ENCODE measurements at regions not wholly inside any gene's neighbourhood (a gene's known extent, or its start where the extent isn't known, plus 50 kb on each side); places are given as distances from the start of the nearest gene placed in this dataset.

GRCh38 chr5:89950234-89950633 is 459.3 kb downstream of the CETN3 start:
- DNase-seq (no peak), ATAC-seq (ENCODE audit: insufficient read depth, low FRiP score) (no peak)
- TF ChIP-seq CTCF (IDR thresholded peaks at IDR 0.05; ENCODE audit: control extremely low read depth, extremely low read depth): no peak
- no peak overlapping the region for H3K9ac ChIP-seq (ENCODE audit: insufficient read depth in 1 of 2, low read length in 2 of 2)
- H3K27me3 ChIP-seq (ENCODE audit: control insufficient read depth in 3 of 3, insufficient read depth in 3 of 3, low read length in 2 of 3): no peaks in the 10 kb centered on the region
- H3K4me1 ChIP-seq (ENCODE audit: control insufficient read depth in 5 of 5, insufficient read depth in 5 of 5, low read length in 5 of 5): peaks cover 0 to 3% (median 0%) of the 10 kb centered on the region in 5 donors
- no peaks in the 10 kb centered on the region for H3K36me3 ChIP-seq (ENCODE audit: control insufficient read depth in 4 of 4, insufficient read depth in 4 of 4, low read length in 4 of 4)
- H3K27ac ChIP-seq (ENCODE audit: low read depth in 1 of 2, low read length in 1 of 2): no peak overlapping the region
- no peaks in the 10 kb centered on the region for H3K9me3 ChIP-seq (ENCODE audit: control insufficient read depth in 4 of 4, insufficient read depth in 3 of 4, low read length in 3 of 4)
- WGBS, 2 donors: 69 to 82% methylated on average over 1 of the region's 1 CpG
- H3K4me3 ChIP-seq: no peak overlapping the region

GRCh38 chr5:89948977-89949376 is 460.6 kb downstream of the CETN3 start:
- H3K9me3 ChIP-seq (ENCODE audit: control insufficient read depth in 4 of 4, insufficient read depth in 3 of 4, low read length in 3 of 4): no peaks in the 10 kb centered on the region
- WGBS, 2 donors: 92 to 97% methylated on average over 1 of the region's 1 CpG
- TF ChIP-seq CTCF (IDR thresholded peaks at IDR 0.05; ENCODE audit: control extremely low read depth, extremely low read depth): no peak

GRCh38 chr5:89946916-89947315 is 462.6 kb downstream of the CETN3 start:
- 64 to 66% methylated on average over 2 of the region's 2 CpGs for WGBS, 2 donors
- Histone ChIP-seq H3K4me1 (ENCODE audit: control insufficient read depth in 5 of 5, insufficient read depth in 5 of 5, low read length in 5 of 5) (peaks cover 0 to 3% (median 0%) of the 10 kb centered on the region in 5 donors), H3K27me3 (ENCODE audit: control insufficient read depth in 3 of 3, insufficient read depth in 3 of 3, low read length in 2 of 3) (no peaks in the 10 kb centered on the region), H3K9ac (ENCODE audit: insufficient read depth in 1 of 2, low read length in 2 of 2) (no peak overlapping the region), H3K9me3 (ENCODE audit: control insufficient read depth in 4 of 4, insufficient read depth in 3 of 4, low read length in 3 of 4) (no peaks in the 10 kb centered on the region), H3K27ac (ENCODE audit: low read depth in 1 of 2, low read length in 1 of 2) (no peak overlapping the region), H3K4me3 (no peak overlapping the region), H3K36me3 (ENCODE audit: control insufficient read depth in 4 of 4, insufficient read depth in 4 of 4, low read length in 4 of 4) (no peaks in the 10 kb centered on the region)
- DNase-seq: no peak
- TF ChIP-seq CTCF (IDR thresholded peaks at IDR 0.05; ENCODE audit: control extremely low read depth, extremely low read depth): no peak
- no peak for ATAC-seq (ENCODE audit: insufficient read depth, low FRiP score)

More at GRCh38 chr5:89948977-89949376, 460.6 kb downstream of the CETN3 start:
- H3K9ac ChIP-seq (ENCODE audit: insufficient read depth in 1 of 2, low read length in 2 of 2): no peak overlapping the region
- H3K4me3 ChIP-seq: no peak overlapping the region
- DNase-seq: no peak
- no peak overlapping the region for H3K27ac ChIP-seq (ENCODE audit: low read depth in 1 of 2, low read length in 1 of 2)
- no peak for ATAC-seq (ENCODE audit: insufficient read depth, low FRiP score)
- peaks cover 0 to 3% (median 0%) of the 10 kb centered on the region in 5 donors for H3K4me1 ChIP-seq (ENCODE audit: control insufficient read depth in 5 of 5, insufficient read depth in 5 of 5, low read length in 5 of 5)
- no peaks in the 10 kb centered on the region for H3K36me3 ChIP-seq (ENCODE audit: control insufficient read depth in 4 of 4, insufficient read depth in 4 of 4, low read length in 4 of 4)
- H3K27me3 ChIP-seq (ENCODE audit: control insufficient read depth in 3 of 3, insufficient read depth in 3 of 3, low read length in 2 of 3): no peaks in the 10 kb centered on the region

GRCh38 chr5:89946508-89946907 is 463.0 kb downstream of the CETN3 start:
- H3K9ac ChIP-seq (ENCODE audit: insufficient read depth in 1 of 2, low read length in 2 of 2): no peak overlapping the region
- no peak for ATAC-seq (ENCODE audit: insufficient read depth, low FRiP score)
- H3K4me1 ChIP-seq (ENCODE audit: control insufficient read depth in 5 of 5, insufficient read depth in 5 of 5, low read length in 5 of 5): peaks cover 0 to 3% (median 0%) of the 10 kb centered on the region in 5 donors
- H3K36me3 ChIP-seq (ENCODE audit: control insufficient read depth in 4 of 4, insufficient read depth in 4 of 4, low read length in 4 of 4): no peaks in the 10 kb centered on the region
- no peak overlapping the region for H3K27ac ChIP-seq (ENCODE audit: low read depth in 1 of 2, low read length in 1 of 2)
- no peaks in the 10 kb centered on the region for H3K9me3 ChIP-seq (ENCODE audit: control insufficient read depth in 4 of 4, insufficient read depth in 3 of 4, low read length in 3 of 4)
- TF ChIP-seq CTCF (IDR thresholded peaks at IDR 0.05; ENCODE audit: control extremely low read depth, extremely low read depth): no peak
- 59 to 71% methylated on average over 4 of the region's 4 CpGs for WGBS, 2 donors
- H3K4me3 ChIP-seq: no peak overlapping the region
- DNase-seq: peak in 1 of 3 donors; percentile 15
- H3K27me3 ChIP-seq (ENCODE audit: control insufficient read depth in 3 of 3, insufficient read depth in 3 of 3, low read length in 2 of 3): no peaks in the 10 kb centered on the region

Data from lung (tissue), 11 donors.